GM04503 (cell line): ENCODE measurements at regions not wholly inside any gene's neighbourhood (a gene's known extent, or its start where the extent isn't known, plus 50 kb on each side); places are given as distances from the start of the nearest gene placed in this dataset.
"Not testable (repeated sequence)": the region's sequence is repeated elsewhere in the genome, so short reads cannot be mapped to it uniquely, and the experiment has no call there.

Source experiments
- DNase-seq: peaks from one replicate; pipeline ENCODE4 v3.0.0-alpha.2; 2012; ENCODE audit warnings: low read depth

GRCh38 chr5:3102531-3102930 is 351.1 kb upstream of the IRX2 start:
- no peak for DNase-seq

- no peak for DNase-seq
Observed at GRCh38 chr5:3101561-3101960, 350.1 kb upstream of the IRX2 start.

- DNase-seq: no peak
Observed at GRCh38 chr5:3100921-3101551, 349.6 kb upstream of the IRX2 start.

- DNase-seq: no peak
Observed at GRCh38 chr5:3099954-3100353, 348.5 kb upstream of the IRX2 start.

- no peak for DNase-seq
Observed at GRCh38 chr5:3099526-3099925, 348.0 kb upstream of the IRX2 start.

- DNase-seq: no peak
Observed at GRCh38 chr5:3098821-3099220, 347.3 kb upstream of the IRX2 start.

GRCh38 chr5:3092664-3093063 is 341.2 kb upstream of the IRX2 start:
- no peak for DNase-seq

- no peak for DNase-seq
Observed at GRCh38 chr5:3092211-3092610, 340.7 kb upstream of the IRX2 start.

- no peak for DNase-seq
Observed at GRCh38 chr5:3091040-3091774, 339.7 kb upstream of the IRX2 start.

- DNase-seq: not testable (repeated sequence)
Observed at GRCh38 chr5:3090305-3090704, 338.8 kb upstream of the IRX2 start.

GRCh38 chr5:3080366-3080765 is 328.9 kb upstream of the IRX2 start:
- no peak for DNase-seq

GRCh38 chr5:3077684-3078083 is 326.2 kb upstream of the IRX2 start:
- no peak for DNase-seq

GRCh38 chr5:3075309-3075708 is 323.8 kb upstream of the IRX2 start:
- no peak for DNase-seq

GRCh38 chr5:3068401-3068800 is 316.9 kb upstream of the IRX2 start:
- no peak for DNase-seq

- DNase-seq: no peak
Observed at GRCh38 chr5:3060283-3060682, 308.8 kb upstream of the IRX2 start.

GRCh38 chr5:3059488-3059887 is 308.0 kb upstream of the IRX2 start:
- no peak for DNase-seq

- DNase-seq: no peak
Observed at GRCh38 chr5:3058942-3059341, 307.5 kb upstream of the IRX2 start.

- DNase-seq: no peak
Observed at GRCh38 chr5:3056866-3057265, 305.4 kb upstream of the IRX2 start.

GRCh38 chr5:3051400-3051799 is 299.9 kb upstream of the IRX2 start:
- DNase-seq: no peak

- DNase-seq: no peak
Observed at GRCh38 chr5:3050863-3051262, 299.4 kb upstream of the IRX2 start.

GRCh38 chr5:3049261-3049660 is 297.8 kb upstream of the IRX2 start:
- no peak for DNase-seq

- no peak for DNase-seq
Observed at GRCh38 chr5:3047212-3047774, 295.8 kb upstream of the IRX2 start.

GRCh38 chr5:3043600-3043999 is 292.1 kb upstream of the IRX2 start:
- no peak for DNase-seq

GRCh38 chr5:3041001-3041400 is 289.5 kb upstream of the IRX2 start:
- no peak for DNase-seq
